ENCODE measurements at regions not wholly inside any gene's neighbourhood (a gene's known extent, or its start where the extent isn't known, plus 50 kb on each side); places are given as distances from the start of the nearest gene placed in this dataset.
"Not testable (repeated sequence)": the region's sequence is repeated elsewhere in the genome, so short reads cannot be mapped to it uniquely, and the experiment has no call there.

DNA sequence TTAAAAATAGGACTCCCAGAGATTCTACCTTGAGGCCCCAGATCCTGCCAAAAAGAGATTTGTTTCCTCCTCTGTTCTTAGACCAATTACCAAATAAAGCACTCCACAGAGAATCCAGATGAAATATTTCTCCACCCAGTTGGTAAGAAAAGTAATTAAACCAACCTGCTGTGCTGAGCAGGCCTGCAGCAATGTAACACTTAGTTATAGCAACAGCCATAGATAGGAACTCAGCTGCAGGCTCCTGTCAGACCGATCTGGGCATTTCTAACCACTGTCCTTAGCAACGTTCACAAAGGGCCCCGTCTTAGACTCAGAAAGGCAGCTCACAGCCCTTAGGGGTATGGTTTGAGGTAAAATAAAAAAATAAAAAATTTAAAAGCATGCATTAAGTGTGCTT is 271.1 kb downstream of the KCNRG start:
- Histone ChIP-seq H3K27me3 (no peaks in the 10 kb centered on the region), H3K4me1 (peaks cover 0 to 9% (median 2%) of the 10 kb centered on the region in 4 donors), H3K27ac (peak overlapping the region in 1 of 4 donors; percentile 3), H3K9me3 (no peaks in the 10 kb centered on the region), H3K4me3 (no peak overlapping the region), H3K36me3 (no peaks in the 10 kb centered on the region)
- DNase-seq (no peak), ATAC-seq (ENCODE audit: low FRiP score in 2 of 2) (no peak)
- TF ChIP-seq, protein P1, sequence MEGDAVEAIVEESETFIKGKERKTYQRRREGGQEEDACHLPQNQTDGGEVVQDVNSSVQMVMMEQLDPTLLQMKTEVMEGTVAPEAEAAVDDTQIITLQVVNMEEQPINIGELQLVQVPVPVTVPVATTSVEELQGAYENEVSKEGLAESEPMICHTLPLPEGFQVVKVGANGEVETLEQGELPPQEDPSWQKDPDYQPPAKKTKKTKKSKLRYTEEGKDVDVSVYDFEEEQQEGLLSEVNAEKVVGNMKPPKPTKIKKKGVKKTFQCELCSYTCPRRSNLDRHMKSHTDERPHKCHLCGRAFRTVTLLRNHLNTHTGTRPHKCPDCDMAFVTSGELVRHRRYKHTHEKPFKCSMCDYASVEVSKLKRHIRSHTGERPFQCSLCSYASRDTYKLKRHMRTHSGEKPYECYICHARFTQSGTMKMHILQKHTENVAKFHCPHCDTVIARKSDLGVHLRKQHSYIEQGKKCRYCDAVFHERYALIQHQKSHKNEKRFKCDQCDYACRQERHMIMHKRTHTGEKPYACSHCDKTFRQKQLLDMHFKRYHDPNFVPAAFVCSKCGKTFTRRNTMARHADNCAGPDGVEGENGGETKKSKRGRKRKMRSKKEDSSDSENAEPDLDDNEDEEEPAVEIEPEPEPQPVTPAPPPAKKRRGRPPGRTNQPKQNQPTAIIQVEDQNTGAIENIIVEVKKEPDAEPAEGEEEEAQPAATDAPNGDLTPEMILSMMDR (IDR thresholded peaks at IDR 0.05): no peak
- TF ChIP-seq POLR2A (IDR thresholded peaks at IDR 0.05) (no peak), EP300 (IDR thresholded peaks at IDR 0.05) (no peak), POLR2AphosphoS5 (IDR thresholded peaks at IDR 0.05) (no peak)
- WGBS, 2 donors: 52 to 57% methylated on average over 3 of the region's 3 CpGs

DNA sequence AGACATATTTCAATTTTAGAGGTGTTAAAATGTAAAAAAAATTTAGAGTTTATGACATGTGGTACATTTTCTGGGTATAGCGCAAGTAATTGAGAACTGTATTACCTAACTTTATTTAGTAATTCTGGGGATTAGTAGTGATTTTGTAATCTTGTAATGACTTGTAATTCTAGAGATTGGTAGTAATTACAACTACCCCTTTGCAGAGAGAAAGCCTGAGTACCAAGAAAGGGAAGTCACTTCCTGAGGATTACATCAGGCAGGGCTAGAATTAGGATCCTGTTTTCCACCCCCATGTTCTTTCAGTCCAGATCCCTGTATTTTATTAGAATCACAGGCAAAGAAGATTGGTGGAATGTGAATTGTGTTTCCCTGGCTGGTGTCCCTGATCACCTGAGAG is 274.9 kb downstream of the KCNRG start:
- Histone ChIP-seq H3K9me3 (no peaks in the 10 kb centered on the region), H3K4me3 (no peak overlapping the region), H3K27ac (no peak overlapping the region), H3K27me3 (no peaks in the 10 kb centered on the region), H3K36me3 (no peaks in the 10 kb centered on the region), H3K4me1 (peaks cover 0 to 18% (median 5%) of the 10 kb centered on the region in 4 donors)
- TF ChIP-seq, protein P1 (IDR thresholded peaks at IDR 0.05): no peak
- TF ChIP-seq POLR2A (IDR thresholded peaks at IDR 0.05) (no peak), POLR2AphosphoS5 (IDR thresholded peaks at IDR 0.05) (no peak), EP300 (IDR thresholded peaks at IDR 0.05) (no peak)
- DNase-seq: no peak
- WGBS, 2 donors: 69 to 74% methylated on average over 1 of the region's 1 CpG
- peak in 1 of 2 donors; percentile 58 for ATAC-seq (ENCODE audit: low FRiP score in 2 of 2)

DNA sequence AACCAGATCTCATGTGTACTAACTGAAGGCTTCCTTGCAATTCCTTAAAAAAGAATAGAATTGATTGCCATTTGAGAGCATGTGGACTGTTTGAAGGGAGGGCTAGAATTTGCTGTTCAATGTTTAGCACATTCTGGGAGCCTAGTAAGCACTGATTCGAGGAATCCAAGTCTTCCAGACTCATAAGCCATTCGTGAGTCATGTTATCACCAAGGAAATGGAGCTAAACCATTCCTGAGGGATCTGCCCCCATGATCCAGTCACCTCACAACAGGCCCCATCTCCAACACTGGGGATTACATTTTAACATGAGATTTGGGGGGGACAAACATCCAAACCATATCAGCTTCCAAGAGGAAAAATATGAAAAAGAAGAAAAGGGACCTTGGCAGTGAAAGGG is 276.4 kb downstream of the KCNRG start:
- Histone ChIP-seq H3K27me3 (no peaks in the 10 kb centered on the region), H3K36me3 (no peaks in the 10 kb centered on the region), H3K9me3 (no peaks in the 10 kb centered on the region), H3K4me1 (peaks cover 0 to 11% (median 5%) of the 10 kb centered on the region in 4 donors), H3K4me3 (no peak overlapping the region), H3K27ac (peak overlapping the region in 1 of 4 donors; percentile 16)
- WGBS, 2 donors: 72 to 87% methylated on average over 2 of the region's 2 CpGs
- TF ChIP-seq, protein P1 (IDR thresholded peaks at IDR 0.05): no peak
- TF ChIP-seq POLR2A (IDR thresholded peaks at IDR 0.05): no peak
- TF ChIP-seq EP300 (IDR thresholded peaks at IDR 0.05): no peak
- no peak for TF ChIP-seq POLR2AphosphoS5 (IDR thresholded peaks at IDR 0.05)
- ATAC-seq (ENCODE audit: low FRiP score in 2 of 2): no peak
- no peak for DNase-seq

DNA sequence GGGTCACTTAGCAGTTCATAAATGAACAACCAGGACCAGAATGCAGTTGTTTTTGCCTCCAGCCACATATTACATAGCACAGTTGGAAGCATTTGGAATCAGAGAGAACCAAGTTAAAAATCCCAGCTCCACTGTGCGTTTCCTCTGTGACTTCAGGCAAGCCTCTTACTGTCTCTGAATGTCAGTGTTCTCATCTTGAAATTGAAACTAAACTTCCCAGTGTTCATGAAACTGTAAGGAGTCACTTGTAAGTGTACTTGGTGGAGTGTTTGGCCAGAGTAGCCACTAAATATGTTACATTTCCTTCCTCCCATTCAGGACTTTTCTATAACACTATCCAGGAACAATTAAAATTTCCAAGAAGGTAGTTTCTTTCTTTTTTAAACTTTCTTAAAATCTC is 276.8 kb downstream of the KCNRG start:
- ATAC-seq (ENCODE audit: low FRiP score in 2 of 2) (peak in 1 of 2 donors; percentile 42), DNase-seq (no peak)
- no peak for TF ChIP-seq POLR2A (IDR thresholded peaks at IDR 0.05)
- no peak for TF ChIP-seq EP300 (IDR thresholded peaks at IDR 0.05)
- TF ChIP-seq, protein P1 (IDR thresholded peaks at IDR 0.05): no peak
- TF ChIP-seq POLR2AphosphoS5 (IDR thresholded peaks at IDR 0.05): no peak
- Histone ChIP-seq H3K9me3 (no peaks in the 10 kb centered on the region), H3K27me3 (no peaks in the 10 kb centered on the region), H3K4me1 (peaks cover 0 to 9% (median 5%) of the 10 kb centered on the region in 4 donors), H3K36me3 (no peaks in the 10 kb centered on the region), H3K4me3 (no peak overlapping the region), H3K27ac (peak overlapping the region in 1 of 4 donors; percentile 16)
- 42 to 50% methylated on average over 1 of the region's 1 CpG for WGBS, 2 donors

DNA sequence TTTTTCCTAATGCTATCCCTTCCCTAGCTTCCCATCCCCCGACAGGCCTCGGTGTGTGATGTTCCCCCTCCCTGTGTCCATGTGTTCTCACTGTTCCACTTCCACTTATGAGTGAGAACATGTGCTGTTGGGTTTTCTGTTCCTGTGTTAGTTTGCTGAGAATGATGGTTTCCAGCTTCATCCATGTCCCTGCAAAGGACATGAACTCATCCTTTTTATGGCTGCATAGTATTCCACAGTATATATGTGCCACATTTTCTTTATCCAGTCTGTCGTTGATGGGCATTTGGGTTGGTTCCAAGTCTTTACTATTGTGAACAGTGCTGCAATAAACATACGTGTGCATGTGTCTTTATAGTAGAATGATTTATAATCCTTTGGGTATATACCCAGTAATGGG is 279.2 kb downstream of the KCNRG start:
- ATAC-seq (ENCODE audit: low FRiP score in 2 of 2); H3K36me3 ChIP-seq; H3K27ac ChIP-seq; H3K27me3 ChIP-seq; DNase-seq; H3K4me3 ChIP-seq; H3K4me1 ChIP-seq; H3K9me3 ChIP-seq: not testable (repeated sequence)
- 87 to 93% methylated on average over 4 of the region's 4 CpGs for WGBS, 2 donors
